Osteoblast (primary cell): ENCODE measurements at regions not wholly inside any gene's neighbourhood (a gene's known extent, or its start where the extent isn't known, plus 50 kb on each side); places are given as distances from the start of the nearest gene placed in this dataset.
A peak's percentile ranks its signal among the peaks of the same experiment; 100 is the strongest.

Experiments
- DNase-seq: peaks from one replicate; pipeline ENCODE4 v3.0.0; 2011; ENCODE audit warnings: low spot score, mixed read lengths; ENCODE audit not compliant: insufficient read length; ENCODE audit errors: missing footprints
- H2AFZ ChIP-seq: 2 replicates; pipeline ENCODE4 v1.6.0; 2011; ENCODE audit warnings: mild to moderate bottlenecking, low read length
- H3K27ac ChIP-seq: 2 replicates; pipeline ENCODE4 v1.5.1; 2011; ENCODE audit warnings: mild to moderate bottlenecking, low read depth, low read length, moderate library complexity
- H3K27me3 ChIP-seq: 2 replicates; pipeline ENCODE4 v1.6.0; 2012; ENCODE audit warnings: mild to moderate bottlenecking, control low read depth, inconsistent platforms, low read length, moderate library complexity; ENCODE audit not compliant: insufficient read depth
- H3K36me3 ChIP-seq: 2 replicates; pipeline ENCODE4 v1.5.1; 2011; ENCODE audit warnings: mild to moderate bottlenecking, low read length, control low read depth, moderate library complexity; ENCODE audit not compliant: insufficient read depth
- H3K4me1 ChIP-seq: 2 replicates; pipeline ENCODE4 v1.5.1; 2011; ENCODE audit warnings: mild to moderate bottlenecking, low read length, control low read depth, moderate library complexity; ENCODE audit not compliant: insufficient read depth
- H3K4me2 ChIP-seq: 2 replicates; pipeline ENCODE4 v1.6.0; 2011; ENCODE audit warnings: mild to moderate bottlenecking, low read length; ENCODE audit not compliant: insufficient read depth
- H3K4me3 ChIP-seq: fragments of 200-600 bp; sonication (generic); 3 replicates; pipeline ENCODE4 v1.5.1; 2012; ENCODE audit warnings: mild to moderate bottlenecking, low read length, inconsistent platforms; ENCODE audit not compliant: insufficient read depth
- H3K79me2 ChIP-seq: 2 replicates; pipeline ENCODE4 v1.6.0; 2012; ENCODE audit warnings: mild to moderate bottlenecking, low read length, control low read depth, inconsistent platforms; ENCODE audit not compliant: insufficient read depth
- H3K9me3 ChIP-seq: 2 replicates; pipeline ENCODE4 v1.5.1; 2011; ENCODE audit warnings: low read depth, low read length, control low read depth
- H4K20me1 ChIP-seq: 2 replicates; pipeline ENCODE4 v1.6.0; 2012; ENCODE audit warnings: mild to moderate bottlenecking, low read length, control low read depth; ENCODE audit not compliant: insufficient read depth
- CTCF ChIP-seq: IDR thresholded peaks from 2 replicates; pipeline ENCODE4 v1.5.1; 2011; ENCODE audit warnings: mild to moderate bottlenecking, low read depth, low read length, moderate library complexity; ENCODE audit errors: extremely low read depth

GRCh38 chr3:128549283-128550112 lies 56.5 kb upstream of the GATA2 start:
- H3K27me3 ChIP-seq = no peaks in the 10 kb centered on the region
- H4K20me1 ChIP-seq = no peaks in the 10 kb centered on the region
- TF ChIP-seq CTCF = no peak
- no peaks in the 10 kb centered on the region for H3K9me3 ChIP-seq
- peak; percentile 89 for DNase-seq
- H3K4me1 ChIP-seq = peaks cover 33% of the 10 kb centered on the region
- H2AFZ ChIP-seq = peak overlapping the region; percentile 69
- H3K36me3 ChIP-seq = no peaks in the 10 kb centered on the region
- H3K4me3 ChIP-seq = peak overlapping the region; percentile 17
- H3K4me2 ChIP-seq = peak overlapping the region; percentile 58
- peak overlapping the region; percentile 7 for H3K27ac ChIP-seq
- no peaks in the 10 kb centered on the region for H3K79me2 ChIP-seq

- no peak for TF ChIP-seq CTCF
- DNase-seq = no peak
- Histone ChIP-seq H3K4me1 (peaks cover 29% of the 10 kb centered on the region), H2AFZ (peak overlapping the region; percentile 69), H3K79me2 (no peaks in the 10 kb centered on the region), H4K20me1 (no peaks in the 10 kb centered on the region), H3K9me3 (no peaks in the 10 kb centered on the region), H3K4me3 (peak overlapping the region; percentile 17), H3K36me3 (no peaks in the 10 kb centered on the region), H3K27ac (peak overlapping the region; percentile 7), H3K4me2 (peak overlapping the region; percentile 58), H3K27me3 (no peaks in the 10 kb centered on the region)
Observed at GRCh38 chr3:128548426-128549282, 55.7 kb upstream of the GATA2 start.

- DNase-seq = no peak
- no peak for TF ChIP-seq CTCF
- Histone ChIP-seq H3K27me3 (no peaks in the 10 kb centered on the region), H4K20me1 (no peaks in the 10 kb centered on the region), H3K4me1 (peaks cover 27% of the 10 kb centered on the region), H3K9me3 (no peaks in the 10 kb centered on the region), H3K36me3 (no peaks in the 10 kb centered on the region), H3K27ac (peak overlapping the region; percentile 11), H2AFZ (peak overlapping the region; percentile 16), H3K4me3 (no peak overlapping the region), H3K79me2 (no peaks in the 10 kb centered on the region), H3K4me2 (peak overlapping the region; percentile 1)
Observed at GRCh38 chr3:128548021-128548420, 55.0 kb upstream of the GATA2 start.
